Suprapubic skin (tissue), 4 donors: ENCODE measurements at regions not wholly inside any gene's neighbourhood (a gene's known extent, or its start where the extent isn't known, plus 50 kb on each side); places are given as distances from the start of the nearest gene placed in this dataset.
"Not testable (repeated sequence)": the region's sequence is repeated elsewhere in the genome, so short reads cannot be mapped to it uniquely, and the experiment has no call there.

Source experiments
- DNase-seq, 2 donors: peaks; one replicate each; pipeline ENCODE4 v3.0.0-alpha.2; 2019; ENCODE audit warnings: low spot score in 2 of 2
- H3K27ac ChIP-seq: fragments of 200-600 bp; sonication (generic); one replicate; pipeline ENCODE4 v1.5.1; 2019
- H3K27me3 ChIP-seq: fragments of 200-600 bp; sonication (generic); one replicate; pipeline ENCODE4 v1.5.1; 2019
- H3K36me3 ChIP-seq: fragments of 200-600 bp; sonication (generic); one replicate; pipeline ENCODE4 v1.5.1; 2019
- H3K4me1 ChIP-seq: fragments of 200-600 bp; sonication (generic); one replicate; pipeline ENCODE4 v1.5.1; 2019
- H3K4me3 ChIP-seq: fragments of 200-600 bp; sonication (generic); one replicate; pipeline ENCODE4 v1.5.1; 2019; ENCODE audit warnings: mild to moderate bottlenecking
- H3K9me3 ChIP-seq: fragments of 200-600 bp; sonication (generic); one replicate; pipeline ENCODE4 v1.5.1; 2019
- EP300 ChIP-seq: sonication (generic); formaldehyde crosslinking; IDR thresholded peaks from one replicate; pipeline ENCODE4 v1.6.1; 2017; ENCODE audit warnings: antibody characterized with exemption
- POLR2A ChIP-seq, 2 donors: fragments of 450-650 bp; IDR thresholded peaks; one replicate each; pipeline ENCODE4 v1.6.1; 2017; ENCODE audit warnings: antibody characterized with exemption in 2 of 2, mild to moderate bottlenecking in 2 of 2, moderate library complexity in 2 of 2
- POLR2AphosphoS5 ChIP-seq, 3 donors: sonication (generic); formaldehyde crosslinking; IDR thresholded peaks; one replicate each; pipeline ENCODE4 v1.6.1; 2017; ENCODE audit warnings: antibody characterized with exemption in 3 of 3
- WGBS: methylation state at CpG from one replicate; pipeline ENCODE4 v1.1.5; 2018; 5-methylcytosine and 5-hydroxymethylcytosine counted together
- TF ChIP-seq, protein P1 (sequence below), 2 donors: fragments of 200-600 bp in 1 of 2; fragments of 450-650 bp in 1 of 2; sonication (generic) in 1 of 2; IDR thresholded peaks; one replicate each; pipeline ENCODE4 v1.5.1; 2016 to 2019; ENCODE audit warnings: antibody characterized with exemption in 2 of 2, mild to moderate bottlenecking in 1 of 2, moderate library complexity in 1 of 2

DNA sequence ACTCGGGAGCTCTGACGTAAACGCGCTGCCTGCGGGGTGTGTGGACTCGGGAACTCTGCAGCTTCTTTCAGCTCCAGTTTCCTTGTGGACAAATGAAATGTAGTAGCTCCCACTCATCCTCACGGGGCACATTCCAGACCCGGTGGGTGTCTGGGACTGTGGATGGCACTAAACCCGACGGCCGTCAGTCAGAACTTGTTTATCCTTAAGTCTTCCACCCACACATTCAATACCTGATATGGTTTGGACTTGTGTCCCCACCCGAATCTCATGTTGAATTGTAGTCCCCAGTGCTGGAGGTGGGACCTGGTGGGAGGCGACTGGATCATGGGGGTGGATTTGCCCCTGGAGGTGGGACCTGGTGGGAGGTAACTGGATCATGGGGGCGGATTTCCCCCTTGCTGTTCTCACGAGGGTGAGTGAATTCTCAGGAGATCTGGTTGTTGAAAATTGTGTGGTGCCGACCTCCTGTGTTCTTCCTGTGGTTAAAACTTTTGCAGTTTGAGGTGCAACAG, 81.2 kb upstream of the SNTG2 start:
- Histone ChIP-seq H3K4me3 (no peak overlapping the region), H3K27ac (no peak overlapping the region)
- WGBS = 51% methylated on average over 11 of the region's 16 CpGs

DNA sequence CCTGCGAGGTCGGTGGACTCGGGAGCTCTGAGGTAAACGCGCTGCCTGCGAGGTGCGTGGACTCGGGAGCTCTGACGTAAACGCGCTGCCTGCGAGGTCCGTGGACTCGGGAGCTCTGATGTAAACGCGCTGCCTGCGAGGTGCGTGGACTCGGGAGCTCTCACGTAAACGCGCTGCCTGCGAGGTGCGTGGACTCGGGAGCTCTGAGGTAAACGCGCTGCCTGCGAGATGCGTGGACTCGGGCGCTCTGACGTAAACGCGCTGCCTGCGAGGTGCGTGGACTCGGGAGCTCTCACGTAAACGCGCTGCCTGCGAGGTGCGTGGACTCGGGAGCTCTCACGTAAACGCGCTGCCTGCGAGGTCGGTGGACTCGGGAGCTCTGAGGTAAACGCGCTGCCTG, 81.8 kb upstream of the SNTG2 start:
- H3K27ac ChIP-seq, H3K4me1 ChIP-seq, H3K36me3 ChIP-seq, H3K4me3 ChIP-seq, H3K9me3 ChIP-seq: not testable (repeated sequence)
- 86% methylated on average over 26 of the region's 51 CpGs for WGBS
- peak in 1 of 2 donors; percentile 2 for DNase-seq
- peaks cover 26% of the 10 kb centered on the region for H3K27me3 ChIP-seq

More for the DNA sequence above, 81.2 kb upstream of the SNTG2 start:
- TF ChIP-seq POLR2AphosphoS5 (IDR thresholded peaks at IDR 0.05) (no peak), EP300 (no peak), POLR2A (IDR thresholded peaks at IDR 0.05) (no peak)
- TF ChIP-seq, protein P1, sequence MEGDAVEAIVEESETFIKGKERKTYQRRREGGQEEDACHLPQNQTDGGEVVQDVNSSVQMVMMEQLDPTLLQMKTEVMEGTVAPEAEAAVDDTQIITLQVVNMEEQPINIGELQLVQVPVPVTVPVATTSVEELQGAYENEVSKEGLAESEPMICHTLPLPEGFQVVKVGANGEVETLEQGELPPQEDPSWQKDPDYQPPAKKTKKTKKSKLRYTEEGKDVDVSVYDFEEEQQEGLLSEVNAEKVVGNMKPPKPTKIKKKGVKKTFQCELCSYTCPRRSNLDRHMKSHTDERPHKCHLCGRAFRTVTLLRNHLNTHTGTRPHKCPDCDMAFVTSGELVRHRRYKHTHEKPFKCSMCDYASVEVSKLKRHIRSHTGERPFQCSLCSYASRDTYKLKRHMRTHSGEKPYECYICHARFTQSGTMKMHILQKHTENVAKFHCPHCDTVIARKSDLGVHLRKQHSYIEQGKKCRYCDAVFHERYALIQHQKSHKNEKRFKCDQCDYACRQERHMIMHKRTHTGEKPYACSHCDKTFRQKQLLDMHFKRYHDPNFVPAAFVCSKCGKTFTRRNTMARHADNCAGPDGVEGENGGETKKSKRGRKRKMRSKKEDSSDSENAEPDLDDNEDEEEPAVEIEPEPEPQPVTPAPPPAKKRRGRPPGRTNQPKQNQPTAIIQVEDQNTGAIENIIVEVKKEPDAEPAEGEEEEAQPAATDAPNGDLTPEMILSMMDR (IDR thresholded peaks at IDR 0.05) = no peak
- H3K9me3 ChIP-seq = no peaks in the 10 kb centered on the region
- peak in 1 of 2 donors; percentile 59 for DNase-seq
- H3K4me1 ChIP-seq = no peaks in the 10 kb centered on the region
- H3K36me3 ChIP-seq = no peaks in the 10 kb centered on the region
- H3K27me3 ChIP-seq = peaks cover 26% of the 10 kb centered on the region

DNA sequence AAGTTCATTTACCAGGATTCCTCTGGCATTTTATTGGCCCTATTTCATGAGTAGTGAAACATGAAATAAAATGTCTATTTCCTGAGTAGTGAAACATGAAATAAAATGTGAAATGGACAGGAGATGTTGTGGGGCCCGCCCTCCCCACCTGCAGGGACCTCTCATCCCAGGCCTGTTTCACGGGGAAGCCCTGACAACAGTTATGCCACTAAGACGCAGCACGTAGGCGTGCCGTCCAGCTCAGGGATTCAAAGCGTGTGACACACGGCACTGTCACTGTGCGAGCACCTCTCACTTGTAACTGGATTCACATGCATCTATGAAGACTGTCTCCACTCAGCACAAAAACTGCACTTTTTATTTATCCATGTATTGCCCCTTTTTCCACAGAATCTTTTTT, 83.4 kb upstream of the SNTG2 start:
- Histone ChIP-seq H3K9me3 (no peaks in the 10 kb centered on the region), H3K4me3 (no peak overlapping the region), H3K4me1 (no peaks in the 10 kb centered on the region), H3K27ac (no peak overlapping the region), H3K27me3 (peaks cover 23% of the 10 kb centered on the region), H3K36me3 (no peaks in the 10 kb centered on the region)
- 75% methylated on average over 9 of the region's 9 CpGs for WGBS
- DNase-seq = peak in 1 of 2 donors; percentile 50
- TF ChIP-seq POLR2A (IDR thresholded peaks at IDR 0.05) = no peak
- no peak for TF ChIP-seq EP300
- TF ChIP-seq, protein P1 (IDR thresholded peaks at IDR 0.05) = no peak
- TF ChIP-seq POLR2AphosphoS5 (IDR thresholded peaks at IDR 0.05) = no peak

DNA sequence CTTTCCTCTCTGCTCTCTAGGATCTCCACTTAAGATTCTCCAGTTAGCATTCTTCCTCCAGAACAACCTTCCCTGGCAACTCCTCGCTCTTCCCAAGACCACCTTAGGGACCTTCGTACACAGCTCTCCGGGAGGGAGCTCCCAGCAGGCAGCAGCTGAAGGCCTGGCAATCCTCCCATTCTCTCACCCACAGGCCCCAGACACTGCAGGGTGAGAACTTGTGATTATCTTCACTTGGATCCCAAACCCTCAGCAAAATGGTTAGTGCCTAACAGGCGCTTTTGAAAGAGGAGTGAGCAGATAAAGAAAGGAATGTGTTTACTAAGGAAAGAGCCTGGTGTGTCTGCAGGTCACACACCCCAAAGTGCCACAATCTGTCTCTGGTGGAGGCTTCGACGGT, 83.8 kb upstream of the SNTG2 start:
- WGBS = 53% methylated on average over 6 of the region's 6 CpGs

DNA sequence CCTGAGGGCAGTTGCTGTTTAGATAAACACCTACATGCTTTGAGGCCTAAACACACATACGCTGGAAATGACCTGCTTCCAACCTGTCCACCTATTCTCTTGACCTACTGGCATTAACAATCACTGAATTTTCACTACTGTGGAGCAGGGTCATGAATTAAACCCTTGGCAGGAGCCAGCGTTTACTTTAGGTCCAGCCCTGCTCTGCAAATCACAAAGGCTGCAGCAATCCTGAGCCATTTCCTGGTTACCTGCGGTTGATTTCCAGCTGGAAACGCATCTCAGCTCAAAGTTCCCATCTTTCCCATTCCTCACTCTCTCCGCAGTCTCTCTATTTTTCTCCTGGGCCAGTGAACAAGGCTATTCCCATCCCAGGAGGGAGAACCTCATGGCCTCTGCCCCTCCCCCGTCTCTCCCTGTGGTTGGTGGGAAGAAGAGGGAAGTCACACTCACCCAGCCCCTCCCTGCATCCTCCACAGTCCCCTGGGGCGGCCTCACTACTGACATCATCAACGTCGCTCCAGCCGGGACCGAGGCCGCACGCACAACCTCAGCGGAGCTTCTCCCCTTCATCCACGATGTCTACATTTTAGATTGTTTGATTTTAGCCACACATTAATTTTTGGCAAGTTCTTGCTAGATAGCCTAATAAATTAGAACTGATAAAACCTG, 84.5 kb upstream of the SNTG2 start:
- Histone ChIP-seq H3K4me3 (no peak overlapping the region), H3K9me3 (no peaks in the 10 kb centered on the region), H3K27me3 (peaks cover 22% of the 10 kb centered on the region), H3K27ac (no peak overlapping the region), H3K4me1 (no peaks in the 10 kb centered on the region), H3K36me3 (no peaks in the 10 kb centered on the region)
- WGBS = 80% methylated on average over 15 of the region's 15 CpGs
- TF ChIP-seq, protein P1 (IDR thresholded peaks at IDR 0.05) = no peak
- TF ChIP-seq POLR2AphosphoS5 (IDR thresholded peaks at IDR 0.05) (no peak), EP300 (no peak), POLR2A (IDR thresholded peaks at IDR 0.05) (no peak)
- peak in 1 of 2 donors; percentile 67 for DNase-seq

More for the DNA sequence above, 83.8 kb upstream of the SNTG2 start:
- no peaks in the 10 kb centered on the region for H3K4me1 ChIP-seq
- no peak for TF ChIP-seq EP300
- TF ChIP-seq, protein P1 (IDR thresholded peaks at IDR 0.05) = no peak
- no peak for TF ChIP-seq POLR2A (IDR thresholded peaks at IDR 0.05)
- no peak for TF ChIP-seq POLR2AphosphoS5 (IDR thresholded peaks at IDR 0.05)
- peak in 1 of 2 donors; percentile 65 for DNase-seq
- no peaks in the 10 kb centered on the region for H3K9me3 ChIP-seq
- no peak overlapping the region for H3K27ac ChIP-seq
- peaks cover 26% of the 10 kb centered on the region for H3K27me3 ChIP-seq
- no peak overlapping the region for H3K4me3 ChIP-seq
- no peaks in the 10 kb centered on the region for H3K36me3 ChIP-seq
